GM21423 (cell line): ENCODE measurements at regions not wholly inside any gene's neighbourhood (a gene's known extent, or its start where the extent isn't known, plus 50 kb on each side); places are given as distances from the start of the nearest gene placed in this dataset.

ENCODE experiments used
- ATAC-seq: cut with Tn5 transposase; IDR thresholded peaks from one replicate; pipeline ENCODE4 v1.9.1; 2021; ENCODE audit warnings: mild to moderate bottlenecking, moderate library complexity; ENCODE audit not compliant: unreplicated experiment

DNA sequence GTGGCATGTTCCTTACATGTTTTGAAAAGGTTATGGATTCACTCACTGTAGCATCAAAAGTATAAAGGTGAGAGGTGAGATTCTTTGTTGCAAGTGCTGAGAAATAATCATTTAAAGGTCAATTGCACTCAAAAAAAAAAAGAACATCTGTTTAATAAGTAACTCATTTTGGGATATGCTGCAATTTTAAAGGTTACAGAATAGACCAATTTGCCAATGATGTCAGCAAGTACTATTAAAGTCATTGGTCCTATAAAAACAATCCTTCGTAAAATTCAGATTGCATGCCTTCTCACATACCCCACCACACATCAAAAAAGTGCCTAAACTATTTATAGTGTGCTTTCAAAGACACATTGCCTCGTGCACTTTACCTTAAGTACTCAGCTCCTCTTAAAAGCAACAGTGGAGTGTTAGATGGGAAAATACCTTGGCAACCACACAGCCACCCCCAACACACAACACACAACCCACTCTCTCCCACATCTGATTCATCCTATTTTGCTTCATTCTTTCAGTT is 218.2 kb upstream of the ADGRL2 start:
- no peak for ATAC-seq

DNA sequence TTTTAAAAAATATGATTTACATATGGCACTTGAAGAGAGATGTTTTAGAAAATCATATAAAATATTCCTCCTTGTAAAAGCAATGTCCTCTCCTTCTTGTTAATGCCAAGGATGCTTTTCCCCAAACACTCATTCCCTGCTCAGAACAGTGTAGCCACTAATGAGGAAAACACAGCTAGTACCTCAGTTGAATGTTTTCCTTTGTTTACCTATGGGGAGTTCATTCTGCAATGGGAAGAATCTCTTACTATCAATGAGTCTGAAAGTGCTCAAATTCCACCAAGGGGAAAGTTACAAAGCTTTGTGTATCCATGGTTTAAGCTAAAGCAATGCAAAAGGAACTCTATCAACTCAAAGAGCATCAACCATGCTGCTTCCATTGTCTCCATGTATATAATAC is 221.9 kb upstream of the ADGRL2 start:
- no peak for ATAC-seq

DNA sequence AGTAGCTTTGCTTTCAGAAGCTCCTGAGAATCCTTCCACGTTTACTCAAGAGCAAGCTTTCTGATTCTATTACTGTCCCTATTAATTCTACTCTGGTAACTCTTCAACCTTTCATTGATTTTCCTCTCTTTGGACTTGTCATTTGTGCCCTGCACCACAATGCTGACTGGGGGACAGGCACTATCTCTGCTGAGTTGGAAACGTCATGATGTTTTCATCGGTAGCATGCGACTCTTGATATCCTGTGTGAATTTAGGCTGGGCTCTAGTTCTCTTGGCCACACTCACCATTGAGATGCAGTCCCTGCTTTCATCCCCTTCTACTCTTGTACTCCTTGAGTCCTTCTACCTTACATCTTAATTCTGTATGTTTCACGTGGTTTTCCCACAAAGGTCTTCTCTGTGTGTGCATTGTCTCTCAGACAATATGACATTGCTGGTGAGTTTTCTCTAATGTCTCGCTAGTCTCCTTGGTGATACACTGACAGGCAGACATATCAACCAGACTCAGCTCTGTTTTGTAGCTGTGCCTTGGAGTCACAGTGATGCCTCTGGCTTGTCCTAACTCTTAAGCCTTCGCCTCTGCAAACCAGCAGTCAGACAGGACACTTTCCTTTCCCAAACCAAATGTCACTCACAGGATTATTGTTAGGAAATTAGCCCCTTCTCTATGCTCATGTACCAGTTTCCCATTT is 223.6 kb upstream of the ADGRL2 start:
- ATAC-seq, result no peak

DNA sequence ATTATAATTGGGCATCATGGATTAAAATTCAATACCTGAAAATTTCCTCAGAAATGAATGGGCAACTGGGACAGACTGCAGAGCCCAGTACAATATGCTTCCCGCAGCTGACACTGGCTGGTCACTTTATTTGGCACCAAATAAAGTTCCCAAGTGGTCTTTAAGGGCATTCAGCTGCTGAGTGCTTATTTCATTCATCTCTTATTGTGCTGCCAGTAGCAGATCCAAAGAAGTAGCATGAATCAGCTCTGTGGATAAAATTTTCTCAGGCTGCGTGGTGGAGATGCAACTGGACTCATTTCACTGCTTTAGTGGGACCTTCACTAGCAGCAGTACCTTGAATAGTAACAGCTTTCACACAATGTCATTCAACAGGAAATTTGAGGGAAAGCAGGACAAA is 226.3 kb upstream of the ADGRL2 start:
- no peak for ATAC-seq

DNA sequence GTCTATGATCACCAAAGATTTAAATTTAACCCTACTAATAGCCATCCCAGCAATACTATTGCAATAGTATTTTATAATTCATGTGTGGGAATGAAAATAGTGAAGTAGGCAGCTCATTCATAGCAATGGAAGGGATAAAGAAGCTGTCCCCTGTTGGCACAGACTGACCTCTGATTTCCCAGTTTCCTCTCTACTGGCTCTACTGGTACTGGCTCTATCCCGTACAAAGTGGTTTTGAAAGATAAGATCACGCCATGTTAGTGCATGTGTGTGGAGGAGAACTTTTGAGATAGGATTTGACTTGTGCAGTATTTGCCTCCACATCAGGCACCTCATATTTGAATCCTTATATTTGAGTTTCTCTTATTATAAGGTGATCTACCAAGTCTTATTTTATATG is 227.3 kb upstream of the ADGRL2 start:
- ATAC-seq, result no peak

DNA sequence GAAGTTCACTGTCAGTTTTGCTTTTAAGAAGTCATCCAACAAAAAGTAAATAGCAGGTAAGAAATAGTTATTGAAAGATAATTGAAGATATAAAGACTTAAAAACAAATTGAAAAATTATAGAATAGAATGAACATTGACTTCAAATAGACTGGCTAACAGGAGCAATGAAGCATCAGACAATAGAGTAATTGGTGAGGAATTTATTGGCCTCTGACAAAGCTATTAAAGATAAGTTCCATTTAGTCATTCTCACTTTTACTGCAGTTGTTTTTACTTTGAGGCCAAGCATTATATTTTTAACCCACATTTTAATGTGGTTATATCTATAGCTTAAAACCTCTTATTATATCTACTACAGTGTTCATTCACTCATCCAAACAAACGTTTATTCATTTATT is 228.8 kb upstream of the ADGRL2 start:
- no peak for ATAC-seq

DNA sequence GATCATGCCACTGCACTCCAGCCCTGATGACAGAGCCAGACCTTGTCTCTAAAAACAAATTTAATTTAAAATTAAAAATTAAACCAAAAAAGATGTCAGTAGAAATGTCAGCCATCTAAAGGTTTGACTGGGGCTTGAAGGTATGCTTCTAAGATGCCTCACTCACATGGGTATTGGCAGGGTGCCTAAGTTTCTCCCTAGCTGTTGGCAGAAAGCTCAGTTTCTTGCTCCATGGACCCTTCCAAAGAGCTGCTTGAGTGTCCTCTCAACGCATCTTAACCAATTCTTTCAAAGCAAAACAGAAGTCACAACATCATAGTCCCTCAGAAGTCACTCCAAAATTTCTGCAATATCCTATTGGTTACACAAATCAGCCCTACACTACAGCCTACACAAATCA is 231.0 kb upstream of the ADGRL2 start:
- no peak for ATAC-seq

DNA sequence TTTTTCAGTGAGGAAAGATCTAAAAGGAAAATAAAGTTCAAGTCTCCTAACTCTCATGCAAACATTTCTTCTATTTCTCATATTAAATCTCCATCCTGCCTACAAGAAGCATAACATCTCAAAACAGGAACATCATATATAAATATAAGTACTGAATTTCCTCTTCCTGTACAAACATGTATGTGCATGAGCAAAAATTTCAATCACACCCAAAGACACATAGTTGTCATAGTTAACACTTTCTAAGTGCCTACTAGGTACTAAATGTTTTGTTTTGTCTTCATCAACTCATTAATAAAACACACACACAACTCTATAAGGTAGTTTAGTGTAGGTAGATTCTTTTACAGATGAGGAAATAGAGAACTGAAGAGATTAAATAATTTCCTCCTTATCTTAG is 237.1 kb upstream of the ADGRL2 start:
- ATAC-seq, result no peak

DNA sequence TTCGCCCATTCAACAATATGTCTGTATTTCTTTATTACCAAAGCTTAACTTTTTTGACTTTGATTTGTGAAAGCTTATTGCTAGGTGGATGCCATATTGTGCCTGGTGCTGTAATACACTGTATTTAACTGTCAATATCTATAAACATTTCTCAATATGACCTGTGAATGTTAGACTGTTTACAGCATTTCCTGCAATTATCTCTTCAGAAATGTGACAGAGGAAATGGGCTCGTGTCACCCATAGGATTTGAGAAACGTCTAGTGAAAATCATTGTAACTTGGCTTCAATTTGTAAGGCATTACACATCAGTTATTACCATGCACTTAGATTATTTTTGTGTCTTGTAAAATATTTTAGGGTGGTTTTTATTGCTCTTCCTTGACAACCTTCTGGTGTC is 237.8 kb upstream of the ADGRL2 start:
- ATAC-seq, result no peak

DNA sequence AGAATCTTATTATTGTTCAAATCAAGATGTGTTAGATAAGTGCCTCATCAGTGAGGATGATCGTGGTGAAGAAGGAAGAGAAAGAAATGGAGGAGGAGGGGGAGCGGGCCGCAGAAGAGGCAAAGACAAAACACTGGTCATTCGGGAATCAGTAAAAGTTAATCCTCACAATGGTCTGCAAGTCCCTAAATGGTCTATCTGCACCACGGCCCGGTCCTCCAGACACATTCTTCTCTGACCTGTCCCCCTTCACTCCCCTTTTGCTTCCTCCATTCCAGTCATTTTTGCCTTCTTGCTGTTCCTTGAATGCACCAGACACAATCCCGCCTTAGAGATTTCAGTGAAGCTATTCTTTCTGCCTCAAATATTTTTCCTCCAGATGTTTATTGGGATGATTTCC is 240.1 kb upstream of the ADGRL2 start:
- no peak for ATAC-seq

DNA sequence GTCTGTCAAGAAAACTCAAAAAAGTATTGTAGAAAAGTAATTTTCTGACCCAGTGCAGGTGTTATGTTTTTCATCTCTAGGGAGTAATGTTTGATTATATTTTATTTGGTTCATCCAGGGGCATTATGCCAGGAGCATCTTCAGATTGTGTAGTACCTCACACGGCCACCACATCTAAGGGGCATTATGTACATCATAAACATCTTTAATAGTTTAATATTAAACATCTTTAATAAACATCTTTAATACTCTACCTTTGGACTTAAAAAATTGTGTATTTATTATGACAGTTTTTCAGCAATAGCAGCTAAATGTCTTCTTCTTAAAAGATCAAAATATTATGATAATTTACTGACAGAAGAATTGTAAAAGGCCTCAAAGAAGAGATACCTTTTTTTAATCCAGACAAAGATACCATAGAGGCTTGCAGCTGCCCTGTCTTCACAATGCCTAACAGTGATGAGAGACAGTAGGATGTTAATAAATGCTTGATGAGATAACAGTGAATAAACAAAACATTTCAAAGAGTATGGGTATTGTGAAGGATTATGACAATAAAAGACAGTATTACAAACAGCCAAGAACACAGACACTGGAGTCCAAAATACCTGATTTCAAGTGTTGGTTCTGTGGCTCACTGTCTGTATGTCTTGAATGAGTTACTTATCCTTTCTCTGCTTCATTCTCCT is 240.9 kb upstream of the ADGRL2 start:
- ATAC-seq, result no peak

DNA sequence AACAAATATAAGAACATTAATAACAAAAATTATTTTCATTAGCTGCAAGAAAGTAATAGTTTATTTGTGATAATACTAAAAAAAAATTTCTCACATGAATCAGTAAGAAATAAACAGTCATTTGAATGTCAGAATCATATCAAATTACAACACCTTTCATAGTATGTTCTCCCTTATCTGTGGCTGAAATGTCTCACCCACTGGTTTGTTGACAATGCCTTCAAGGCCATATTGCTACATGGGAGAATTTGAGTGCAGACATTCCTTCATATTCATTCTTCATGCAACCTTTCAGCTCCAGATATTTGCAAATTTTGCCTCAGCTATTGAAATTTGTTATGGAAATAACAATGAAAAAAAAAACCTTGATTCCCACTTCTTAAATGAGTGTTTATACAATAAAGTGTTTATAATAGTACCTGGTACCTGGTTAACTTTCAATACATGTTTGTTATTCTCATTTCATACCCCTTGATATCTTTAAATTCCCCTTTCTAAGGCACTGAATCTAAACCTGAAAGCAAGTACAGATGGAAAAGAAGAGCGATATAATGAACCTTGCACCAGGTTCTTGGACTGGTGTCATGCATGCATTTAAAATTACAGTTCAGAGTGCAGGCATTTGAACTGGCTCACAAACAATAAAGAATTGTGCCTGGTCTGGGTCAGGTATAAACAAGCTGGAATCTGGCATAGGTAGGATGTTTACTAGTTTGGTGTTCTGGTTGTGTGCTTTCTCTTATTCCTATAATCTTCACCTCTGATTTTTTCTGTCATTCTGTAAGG is 242.2 kb upstream of the ADGRL2 start:
- ATAC-seq, result no peak

DNA sequence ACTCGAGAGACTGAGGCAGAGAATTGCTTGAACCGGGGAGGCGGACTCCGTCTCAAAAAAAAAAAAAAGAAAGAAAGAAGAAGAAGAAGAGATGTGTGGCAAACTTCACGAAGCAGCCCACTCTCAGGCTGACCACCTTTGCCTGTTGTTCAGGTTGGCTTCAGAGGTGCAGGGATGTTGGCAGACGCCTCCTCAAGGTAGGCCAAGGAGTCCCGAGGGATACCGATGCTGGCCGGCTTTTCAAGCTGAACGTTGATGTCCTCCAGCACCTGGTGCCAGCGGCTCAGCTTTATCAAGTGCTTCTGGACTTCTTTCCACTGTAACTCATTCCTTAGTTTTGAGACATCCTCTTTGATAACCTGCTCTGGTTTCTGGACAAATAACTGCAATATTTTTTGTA is 243.8 kb upstream of the ADGRL2 start:
- no peak for ATAC-seq

DNA sequence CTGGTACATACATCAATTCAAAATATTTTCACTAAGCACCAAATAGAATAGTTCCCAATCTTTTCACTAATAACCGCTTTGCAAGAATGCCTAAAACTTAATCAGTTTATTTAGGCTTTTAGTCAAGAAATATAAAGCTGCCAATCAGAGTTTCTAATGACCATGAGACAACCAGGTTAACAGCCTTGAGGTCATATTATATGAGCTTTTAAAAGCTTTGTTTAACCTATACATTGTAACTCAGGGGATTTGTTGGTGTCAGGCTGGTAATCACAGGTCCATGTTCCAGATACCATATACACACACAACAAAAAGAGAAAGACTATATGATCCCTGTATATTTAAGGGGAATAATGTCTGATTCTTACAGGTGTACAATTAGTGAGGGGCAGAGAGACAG is 246.2 kb upstream of the ADGRL2 start:
- ATAC-seq, result no peak

DNA sequence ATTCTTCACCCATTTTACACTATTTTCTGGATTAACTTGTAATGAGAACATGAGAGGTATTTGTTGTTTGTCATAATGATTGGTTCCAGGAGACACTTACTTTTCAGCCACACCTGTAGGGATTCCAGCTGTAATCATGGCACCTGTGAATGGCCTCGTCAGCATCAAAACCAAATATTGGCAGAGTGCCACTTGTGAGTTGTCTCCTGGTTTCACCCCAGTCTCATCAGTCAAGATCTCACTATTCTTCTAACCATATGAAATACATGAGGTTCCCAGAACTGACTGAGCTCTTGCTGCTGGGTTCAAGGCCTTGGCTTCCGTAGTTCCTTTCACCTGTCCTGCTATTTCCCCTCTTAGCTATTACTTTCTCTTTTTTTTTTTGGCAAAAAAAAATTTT is 246.6 kb upstream of the ADGRL2 start:
- no peak for ATAC-seq

DNA sequence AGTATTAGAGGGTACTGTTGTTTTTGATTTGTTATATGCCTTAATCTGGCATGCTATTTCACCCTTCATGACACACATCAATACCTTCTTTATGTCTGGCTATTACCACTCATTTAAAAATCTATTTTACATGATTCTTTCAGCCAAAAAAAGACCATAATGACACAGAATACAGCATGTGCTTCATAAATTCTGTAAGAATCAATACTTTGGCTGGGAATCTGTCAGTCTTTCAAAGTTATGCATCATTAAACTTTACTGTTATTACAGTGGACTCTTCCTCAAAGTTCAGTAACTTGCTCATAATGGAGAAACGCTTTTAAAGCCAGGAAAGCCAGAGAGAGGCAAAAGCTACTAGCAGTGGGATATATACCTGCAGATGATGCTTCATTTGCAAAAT is 247.2 kb upstream of the ADGRL2 start:
- ATAC-seq, result no peak

DNA sequence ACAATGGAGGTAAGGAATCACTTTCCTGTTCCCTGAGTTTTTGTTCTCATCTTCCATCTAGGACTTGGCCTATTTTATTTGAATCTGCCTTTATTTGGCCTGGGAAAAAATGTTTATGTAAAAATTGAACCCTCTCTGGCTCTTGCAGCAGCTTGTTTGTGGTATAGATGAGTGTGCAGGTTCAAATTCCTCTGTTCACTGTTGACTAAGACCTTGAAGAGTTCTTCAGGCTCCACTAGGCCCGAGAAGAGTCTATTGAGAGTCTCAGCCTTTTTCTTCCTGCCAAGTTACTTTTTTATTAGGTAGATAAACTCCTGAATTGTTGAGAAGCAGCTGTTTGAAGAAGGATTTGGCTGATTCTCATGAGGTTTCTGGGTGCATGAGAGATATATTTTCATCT is 248.8 kb upstream of the ADGRL2 start:
- no peak for ATAC-seq

DNA sequence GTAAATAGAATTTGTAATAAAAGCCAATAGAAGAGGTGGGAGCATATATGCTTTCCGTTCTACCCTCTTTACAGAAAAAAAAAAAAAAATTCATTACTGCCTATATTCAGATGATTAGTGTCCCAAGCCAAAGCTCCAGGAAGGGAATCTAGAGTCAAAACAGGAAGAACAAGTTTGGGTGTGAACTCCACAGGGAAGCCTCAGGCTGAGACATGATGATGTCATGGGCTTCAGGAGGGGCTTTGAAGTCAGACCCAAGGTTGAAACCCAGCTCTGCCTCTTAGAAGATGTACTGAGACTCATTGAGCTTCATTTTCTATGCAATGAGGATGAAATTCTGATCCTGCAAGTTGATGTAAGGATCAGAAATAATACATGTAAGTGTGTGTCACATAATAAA is 250.0 kb upstream of the ADGRL2 start:
- ATAC-seq, result no peak

DNA sequence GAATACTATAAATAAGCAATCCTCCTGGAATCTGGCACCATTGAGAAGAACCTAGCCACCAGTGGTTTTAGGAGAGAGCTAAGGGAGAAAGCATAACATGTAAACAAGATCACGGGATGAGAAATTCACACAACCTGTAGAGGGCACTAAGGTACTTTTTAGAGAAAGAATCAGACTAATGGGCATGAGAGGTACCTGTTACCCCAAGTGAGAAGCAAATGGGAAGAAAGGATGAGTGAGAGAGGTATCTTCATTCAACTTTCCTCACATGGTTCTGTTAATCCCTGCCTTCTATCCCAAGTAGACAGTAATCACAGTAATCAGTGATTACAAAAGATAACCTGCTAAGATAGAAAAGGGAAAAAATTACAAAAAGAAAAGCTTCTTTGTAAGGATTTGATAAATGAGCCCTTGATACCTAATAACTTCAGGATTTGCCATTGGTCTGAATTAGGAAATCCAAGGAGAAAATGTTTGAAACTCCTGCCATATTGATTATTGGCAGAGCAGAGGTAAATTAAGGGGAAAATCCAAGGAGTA is 251.1 kb upstream of the ADGRL2 start:
- ATAC-seq, result peak; percentile 48

DNA sequence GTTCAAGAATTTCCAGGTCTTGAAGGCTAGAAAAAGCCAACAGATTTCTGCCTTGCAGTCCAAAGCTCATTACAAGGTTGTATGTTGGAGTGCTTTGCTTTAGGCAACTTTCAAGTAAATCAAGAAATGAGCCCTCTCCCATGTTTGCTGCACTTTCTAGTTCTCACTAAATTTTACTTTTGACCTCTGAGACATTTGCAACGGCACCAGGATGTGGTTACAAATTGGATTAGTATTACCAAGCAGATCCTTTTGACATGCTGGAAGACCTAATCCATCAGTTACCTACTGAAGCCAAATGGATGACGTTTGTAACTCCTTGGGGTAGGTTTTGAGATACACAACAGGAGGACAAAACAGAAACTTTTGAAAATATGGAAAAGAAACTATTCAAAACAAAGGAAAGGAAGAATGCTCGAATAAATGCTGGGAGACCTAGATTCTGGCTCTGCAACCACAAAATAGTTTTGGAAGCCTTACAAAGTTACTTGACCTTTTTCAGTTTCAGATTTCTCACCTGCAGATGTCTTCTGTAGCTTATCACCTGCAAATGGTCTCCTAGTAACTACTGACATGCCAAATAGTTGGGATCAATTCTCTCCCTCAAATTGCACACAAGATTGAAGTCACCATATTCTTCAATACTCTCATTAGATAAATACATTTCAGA is 251.7 kb upstream of the ADGRL2 start:
- peak; percentile 60 for ATAC-seq

DNA sequence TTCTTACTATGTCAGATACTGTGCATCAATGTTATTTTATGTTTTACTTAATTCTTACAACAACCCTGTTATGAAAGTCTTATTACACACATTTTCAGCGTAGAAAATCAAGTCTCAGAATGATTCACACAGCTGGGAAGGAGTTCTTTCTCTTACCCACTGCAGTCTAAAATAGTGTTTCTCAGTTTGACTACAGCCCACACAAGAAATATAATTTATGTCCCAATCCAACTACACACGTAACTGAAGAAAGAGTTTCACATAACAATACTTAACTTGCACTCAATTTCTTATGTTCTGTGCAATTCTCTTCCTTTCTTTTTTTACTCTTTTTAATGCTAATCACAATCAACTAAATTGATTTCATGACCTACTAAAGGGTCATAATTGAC is 252.8 kb upstream of the ADGRL2 start:
- ATAC-seq, result peak; percentile 61
